Activated T-helper 2 cell treated with anti-CD3 and anti-CD28 coated beads, Interferon-gamma antibody, Interleukin-2, Interleukin-4, amounts not matched to agents 10 μg/mL and 5 μg/mL and 100 μg/mL, durations not matched to agents 14 hours and 24 hours and 36 hours (primary cell): ENCODE measurements at regions not wholly inside any gene's neighbourhood (a gene's known extent, or its start where the extent isn't known, plus 50 kb on each side); places are given as distances from the start of the nearest gene placed in this dataset.
"Not testable (repeated sequence)": the region's sequence is repeated elsewhere in the genome, so short reads cannot be mapped to it uniquely, and the experiment has no call there.

Experiments used
- DNase-seq: peaks from one replicate; pipeline ENCODE4 v3.0.0; 2021; ENCODE audit warnings: low spot score
- H3K27ac Mint-ChIP-seq: one replicate; pipeline ENCODE4 v1.8.0; 2021; ENCODE audit warnings: mixed read lengths
- H3K27me3 Mint-ChIP-seq: one replicate; pipeline ENCODE4 v1.8.0; 2021; ENCODE audit warnings: low read depth, mixed read lengths
- H3K36me3 Mint-ChIP-seq: one replicate; pipeline ENCODE4 v1.8.0; 2021; ENCODE audit warnings: low read depth, mixed read lengths
- H3K4me1 Mint-ChIP-seq: one replicate; pipeline ENCODE4 v1.8.0; 2021; ENCODE audit warnings: low read depth, mixed read lengths
- H3K4me3 Mint-ChIP-seq: one replicate; pipeline ENCODE4 v1.8.0; 2021; ENCODE audit warnings: low read depth, mild to moderate bottlenecking, moderate library complexity, mixed read lengths
- H3K9me3 Mint-ChIP-seq: one replicate; pipeline ENCODE4 v1.8.0; 2021; ENCODE audit warnings: mixed read lengths
- intact Hi-C: fragments of 100-400 bp; cut with micrococcal nuclease; formaldehyde crosslinking; loops from one replicate; pipeline ENCODE4 v1.15.1; 2023

GRCh38 chr4:64774626-64775025 is 365.4 kb upstream of the TECRL start:
- DNase-seq, result no peak
- no peaks in the 10 kb centered on the region for H3K27me3 Mint-ChIP-seq
- H3K27ac Mint-ChIP-seq, result no peak overlapping the region
- no peaks in the 10 kb centered on the region for H3K9me3 Mint-ChIP-seq
- intact Hi-C loops, result no loop called here
- no peaks in the 10 kb centered on the region for H3K4me1 Mint-ChIP-seq
- H3K36me3 Mint-ChIP-seq, result no peaks in the 10 kb centered on the region
- no peak overlapping the region for H3K4me3 Mint-ChIP-seq

GRCh38 chr4:64771149-64771548 is 361.9 kb upstream of the TECRL start:
- H3K27ac Mint-ChIP-seq, result no peak overlapping the region
- H3K27me3 Mint-ChIP-seq, result no peaks in the 10 kb centered on the region
- H3K36me3 Mint-ChIP-seq, result no peaks in the 10 kb centered on the region
- H3K4me3 Mint-ChIP-seq, result no peak overlapping the region
- intact Hi-C loops, result no loop called here
- H3K9me3 Mint-ChIP-seq, result peaks cover 3% of the 10 kb centered on the region
- DNase-seq, result no peak
- no peaks in the 10 kb centered on the region for H3K4me1 Mint-ChIP-seq

GRCh38 chr4:64767547-64767946 is 358.3 kb upstream of the TECRL start:
- Mint-ChIP-seq H3K4me1 (no peaks in the 10 kb centered on the region), H3K4me3 (no peak overlapping the region), H3K36me3 (no peaks in the 10 kb centered on the region), H3K27ac (no peak overlapping the region), H3K27me3 (no peaks in the 10 kb centered on the region), H3K9me3 (peaks cover 14% of the 10 kb centered on the region)
- intact Hi-C loops, result no loop called here
- no peak for DNase-seq

DNA sequence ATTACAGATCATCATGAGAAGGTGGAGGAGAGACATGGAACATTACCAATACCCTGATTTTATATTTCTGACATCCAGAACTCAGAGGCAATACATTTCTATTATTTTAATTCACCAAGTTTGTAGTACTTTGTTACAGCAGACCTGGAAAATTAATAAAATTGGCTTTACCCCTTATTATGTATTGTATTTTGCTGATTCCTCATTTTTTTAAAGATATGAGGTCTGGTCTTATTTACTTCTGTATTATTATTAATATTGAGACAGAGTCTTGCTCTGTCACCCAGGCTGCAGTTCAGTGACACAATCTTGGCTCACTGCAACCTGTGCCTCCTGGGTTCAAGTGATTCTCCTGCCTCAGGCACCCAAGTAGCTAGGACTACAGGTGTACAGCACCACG is 357.3 kb upstream of the TECRL start:
- no peak overlapping the region for H3K27ac Mint-ChIP-seq
- H3K4me3 Mint-ChIP-seq, result no peak overlapping the region
- no peaks in the 10 kb centered on the region for H3K36me3 Mint-ChIP-seq
- intact Hi-C loops, result no loop called here
- no peak for DNase-seq
- H3K4me1 Mint-ChIP-seq, result no peaks in the 10 kb centered on the region
- H3K9me3 Mint-ChIP-seq, result peaks cover 14% of the 10 kb centered on the region
- H3K27me3 Mint-ChIP-seq, result no peaks in the 10 kb centered on the region

- no peak for DNase-seq
- no peaks in the 10 kb centered on the region for H3K36me3 Mint-ChIP-seq
- intact Hi-C loops, result no loop called here
- no peak overlapping the region for H3K4me3 Mint-ChIP-seq
- no peaks in the 10 kb centered on the region for H3K4me1 Mint-ChIP-seq
- H3K27me3 Mint-ChIP-seq, result no peaks in the 10 kb centered on the region
- H3K27ac Mint-ChIP-seq, result no peak overlapping the region
- peaks cover 23% of the 10 kb centered on the region for H3K9me3 Mint-ChIP-seq
These were observed 346.8 kb upstream of the TECRL start for GRCh38 chr4:64756016-64756415.

DNA sequence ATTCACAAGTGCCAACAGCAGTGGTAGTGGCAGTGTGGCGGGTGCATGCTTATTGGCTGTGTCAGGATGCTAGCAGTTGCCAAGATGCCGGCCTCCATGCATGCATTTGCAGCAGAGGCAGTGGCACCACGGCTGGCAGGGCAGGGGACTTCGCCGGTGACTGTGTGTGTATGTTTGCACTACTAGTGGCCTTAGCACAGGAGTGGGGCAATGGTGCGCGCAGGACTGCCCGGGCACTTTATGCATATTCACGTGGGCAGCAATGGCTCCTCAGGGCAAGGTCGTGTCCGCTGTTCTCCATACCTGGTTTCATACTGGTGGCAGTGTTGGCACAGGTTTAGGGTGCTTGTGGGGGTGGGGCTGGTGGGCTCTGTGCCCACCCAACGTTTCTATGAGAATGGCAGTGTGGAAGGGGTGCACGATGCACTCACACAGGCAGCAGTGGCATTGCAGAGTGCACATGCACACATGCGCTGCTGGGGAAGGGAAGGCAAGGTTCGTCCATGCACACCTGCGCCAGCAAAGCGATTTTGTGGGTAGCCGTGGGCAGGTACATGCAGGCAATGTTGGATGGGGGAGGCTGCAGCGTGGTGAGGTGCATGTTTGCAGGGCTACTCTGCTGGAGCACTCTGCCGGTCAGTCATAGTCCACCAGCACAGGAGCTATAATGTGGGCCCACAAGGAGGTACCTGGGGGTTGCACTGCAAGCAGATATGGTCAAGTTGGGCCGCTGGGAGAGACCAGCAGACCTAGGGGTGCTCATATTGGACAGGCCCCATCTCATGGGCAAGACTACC is 338.9 kb upstream of the TECRL start:
- intact Hi-C loops, result no loop called here
- Mint-ChIP-seq H3K9me3 (peaks cover 27% of the 10 kb centered on the region), H3K27me3 (no peaks in the 10 kb centered on the region), H3K27ac (no peak overlapping the region), H3K4me3 (no peak overlapping the region), H3K4me1 (no peaks in the 10 kb centered on the region), H3K36me3 (no peaks in the 10 kb centered on the region)
- DNase-seq, result no peak

- no peak overlapping the region for H3K27ac Mint-ChIP-seq
- DNase-seq, result no peak
- peaks cover 11% of the 10 kb centered on the region for H3K9me3 Mint-ChIP-seq
- intact Hi-C loops, result no loop called here
- H3K4me1 Mint-ChIP-seq, result no peaks in the 10 kb centered on the region
- H3K27me3 Mint-ChIP-seq, result no peaks in the 10 kb centered on the region
- no peaks in the 10 kb centered on the region for H3K36me3 Mint-ChIP-seq
- H3K4me3 Mint-ChIP-seq, result no peak overlapping the region
These were observed 329.0 kb upstream of the TECRL start for GRCh38 chr4:64738240-64738639.

DNA sequence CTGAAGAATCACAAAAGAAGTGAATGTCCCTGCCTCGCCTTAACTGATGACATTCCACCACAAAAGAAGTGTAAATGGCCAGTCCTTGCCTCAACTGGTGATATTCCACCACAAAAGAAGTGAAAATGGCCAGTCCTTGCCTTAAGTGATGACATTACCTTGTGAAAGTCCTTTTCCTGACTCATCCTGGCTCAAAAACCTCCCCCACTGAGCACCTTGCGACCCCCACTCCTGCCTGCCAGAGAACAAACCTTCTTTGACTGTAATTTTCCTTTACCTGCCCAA is 328.5 kb upstream of the TECRL start:
- intact Hi-C loops, H3K27me3 Mint-ChIP-seq, DNase-seq, H3K4me1 Mint-ChIP-seq, H3K27ac Mint-ChIP-seq, H3K4me3 Mint-ChIP-seq, H3K36me3 Mint-ChIP-seq: not testable (repeated sequence)
- H3K9me3 Mint-ChIP-seq, result peaks cover 10% of the 10 kb centered on the region

- H3K36me3 Mint-ChIP-seq, result no peaks in the 10 kb centered on the region
- no peak overlapping the region for H3K27ac Mint-ChIP-seq
- no peaks in the 10 kb centered on the region for H3K27me3 Mint-ChIP-seq
- DNase-seq, result no peak
- no peak overlapping the region for H3K4me3 Mint-ChIP-seq
- H3K9me3 Mint-ChIP-seq, result peaks cover 10% of the 10 kb centered on the region
- H3K4me1 Mint-ChIP-seq, result no peaks in the 10 kb centered on the region
- intact Hi-C loops, result no loop called here
These were observed 328.0 kb upstream of the TECRL start for GRCh38 chr4:64737026-64737853.

- H3K36me3 Mint-ChIP-seq, result no peaks in the 10 kb centered on the region
- H3K4me1 Mint-ChIP-seq, result no peaks in the 10 kb centered on the region
- H3K27me3 Mint-ChIP-seq, result no peaks in the 10 kb centered on the region
- no peak overlapping the region for H3K27ac Mint-ChIP-seq
- H3K9me3 Mint-ChIP-seq, result peaks cover 14% of the 10 kb centered on the region
- no peak overlapping the region for H3K4me3 Mint-ChIP-seq
- DNase-seq, result no peak
- intact Hi-C loops, result no loop called here
These were observed 320.3 kb upstream of the TECRL start for GRCh38 chr4:64729561-64729960.

DNA sequence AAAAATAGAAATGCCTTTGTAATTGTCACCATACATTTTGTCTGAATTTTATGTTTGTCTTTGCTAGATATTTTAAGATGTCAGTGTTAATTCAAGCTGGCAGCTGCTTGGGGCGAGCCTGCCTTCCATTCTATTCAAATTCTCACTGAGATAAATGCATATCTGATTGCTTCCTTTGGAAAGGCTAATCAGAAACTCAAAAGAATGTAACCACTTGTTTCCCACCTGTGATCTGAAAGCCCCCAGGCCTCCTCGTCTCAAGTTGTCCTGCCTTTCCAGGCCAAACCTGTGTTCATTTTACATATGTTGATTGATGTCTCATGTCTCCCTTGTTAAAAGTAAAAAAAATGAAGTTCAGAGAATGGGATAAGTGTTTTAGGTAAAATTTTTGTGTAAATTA is 318.7 kb upstream of the TECRL start:
- Mint-ChIP-seq H3K27ac (no peak overlapping the region), H3K9me3 (peaks cover 14% of the 10 kb centered on the region), H3K4me1 (no peaks in the 10 kb centered on the region), H3K27me3 (no peaks in the 10 kb centered on the region), H3K4me3 (no peak overlapping the region), H3K36me3 (no peaks in the 10 kb centered on the region)
- no peak for DNase-seq
- intact Hi-C loops, result no loop called here

DNA sequence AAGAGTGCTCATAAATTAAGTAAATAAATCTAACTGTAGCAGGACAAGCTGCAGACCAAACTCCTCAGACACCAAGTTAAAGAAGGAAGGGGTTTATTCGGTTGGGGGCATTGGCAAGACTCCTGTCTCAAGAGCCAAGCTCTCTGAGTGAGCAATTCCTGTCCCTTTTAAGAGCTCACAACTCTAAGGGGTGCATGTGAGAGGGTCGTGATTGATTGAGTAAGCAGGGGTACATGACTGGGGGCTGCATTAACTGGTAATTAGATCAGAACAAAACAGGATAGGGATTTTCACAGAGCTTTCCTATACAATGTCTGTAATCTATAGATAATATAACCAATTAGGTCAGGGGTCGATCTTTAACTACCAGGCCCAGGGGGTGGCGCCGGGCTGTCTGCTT is 318.1 kb upstream of the TECRL start:
- H3K4me3 Mint-ChIP-seq, H3K4me1 Mint-ChIP-seq, DNase-seq, H3K36me3 Mint-ChIP-seq, H3K9me3 Mint-ChIP-seq, intact Hi-C loops, H3K27ac Mint-ChIP-seq, H3K27me3 Mint-ChIP-seq: not testable (repeated sequence)

GRCh38 chr4:64724689-64725088 is 315.4 kb upstream of the TECRL start:
- peaks cover 7% of the 10 kb centered on the region for H3K9me3 Mint-ChIP-seq
- no peak overlapping the region for H3K27ac Mint-ChIP-seq
- intact Hi-C loops, result no loop called here
- no peaks in the 10 kb centered on the region for H3K27me3 Mint-ChIP-seq
- no peaks in the 10 kb centered on the region for H3K36me3 Mint-ChIP-seq
- no peak overlapping the region for H3K4me3 Mint-ChIP-seq
- H3K4me1 Mint-ChIP-seq, result no peaks in the 10 kb centered on the region
- no peak for DNase-seq
